ENCODE measurements at regions not wholly inside any gene's neighbourhood (a gene's known extent, or its start where the extent isn't known, plus 50 kb on each side); places are given as distances from the start of the nearest gene placed in this dataset.

DNA sequence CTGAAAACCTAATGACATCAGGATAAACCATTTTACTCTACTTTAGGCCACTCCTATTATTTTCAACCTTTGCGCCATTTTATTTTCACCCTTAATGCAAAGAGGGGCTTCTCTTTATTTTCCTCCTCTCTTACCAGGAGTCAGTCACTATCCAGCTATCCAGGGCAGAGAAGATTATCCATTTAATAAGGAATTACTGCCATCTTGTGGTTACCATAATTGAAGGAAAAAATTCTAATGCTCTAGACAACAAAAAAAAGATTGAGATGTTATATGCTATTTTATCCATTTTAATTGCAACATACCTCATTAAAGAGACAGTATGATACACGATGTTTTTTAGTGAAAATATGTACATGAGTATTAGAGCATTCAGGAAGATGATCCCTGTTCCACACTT is 514.5 kb upstream of the FAM241A start:
- H3K4me1 ChIP-seq (replicated peaks), result no peaks in the 10 kb centered on the region
- H3K27me3 ChIP-seq (replicated peaks; ENCODE audit: insufficient read depth), result no peaks in the 10 kb centered on the region
- intact Hi-C loops (cut with DNase I), result loop anchor here (5.0 kb wide), 1 partner anchor 998 kb away; no protein-coding TSS in a partner anchor
- no peak overlapping the region for H3K27ac ChIP-seq
- H3K9me3 ChIP-seq, result no peaks in the 10 kb centered on the region
- WGBS, result 44% methylated on average over 2 of the region's 2 CpGs
- H3K4me3 ChIP-seq, result no peak overlapping the region
- no peak for DNase-seq (ENCODE audit: low spot score)
- H3K36me3 ChIP-seq, result no peaks in the 10 kb centered on the region
- TF ChIP-seq POLR2A (IDR thresholded peaks at IDR 0.05), result no peak
- TF ChIP-seq CTCF (IDR thresholded peaks at IDR 0.05), result peak in 2 of 4 experiments; percentile 7 to 33
- no peak for TF ChIP-seq POLR2AphosphoS5 (IDR thresholded peaks at IDR 0.05)

DNA sequence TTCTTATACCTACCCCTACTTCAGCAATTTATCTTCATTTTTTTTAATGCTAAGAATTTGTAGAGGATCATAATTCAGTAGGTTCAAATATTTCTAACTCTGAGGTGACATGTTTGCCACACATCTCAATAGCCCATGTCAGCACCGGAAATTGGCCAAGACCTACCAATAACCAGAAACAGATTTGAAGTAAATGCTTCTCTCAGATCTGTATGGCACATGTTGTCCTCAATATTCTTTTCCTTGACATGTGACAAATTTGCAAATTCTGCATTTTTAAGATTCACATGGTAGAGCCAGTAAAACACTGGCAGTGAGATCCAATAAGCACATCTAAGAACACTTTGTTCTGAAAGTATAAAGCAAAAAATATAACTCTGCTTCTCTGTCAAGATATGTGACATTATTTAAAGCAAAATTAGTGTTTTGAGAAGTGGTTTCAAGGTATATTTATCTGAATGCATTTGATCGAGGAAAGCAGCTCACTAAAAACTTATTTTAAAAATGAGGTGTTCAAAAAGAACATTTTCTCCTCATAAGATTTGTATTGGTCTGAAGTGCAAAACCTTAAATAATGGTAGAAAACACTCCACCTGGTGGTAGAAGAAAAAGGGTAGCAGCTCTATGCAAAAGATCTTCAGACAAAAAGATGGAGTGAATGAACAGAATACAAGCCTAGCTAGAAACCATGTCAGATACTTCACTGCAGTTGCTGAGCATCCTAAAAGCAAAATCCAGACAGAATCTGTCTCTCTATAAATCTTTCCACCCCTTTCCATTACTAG is 513.8 kb upstream of the FAM241A start:
- 63% methylated on average over 2 of the region's 2 CpGs for WGBS

DNA sequence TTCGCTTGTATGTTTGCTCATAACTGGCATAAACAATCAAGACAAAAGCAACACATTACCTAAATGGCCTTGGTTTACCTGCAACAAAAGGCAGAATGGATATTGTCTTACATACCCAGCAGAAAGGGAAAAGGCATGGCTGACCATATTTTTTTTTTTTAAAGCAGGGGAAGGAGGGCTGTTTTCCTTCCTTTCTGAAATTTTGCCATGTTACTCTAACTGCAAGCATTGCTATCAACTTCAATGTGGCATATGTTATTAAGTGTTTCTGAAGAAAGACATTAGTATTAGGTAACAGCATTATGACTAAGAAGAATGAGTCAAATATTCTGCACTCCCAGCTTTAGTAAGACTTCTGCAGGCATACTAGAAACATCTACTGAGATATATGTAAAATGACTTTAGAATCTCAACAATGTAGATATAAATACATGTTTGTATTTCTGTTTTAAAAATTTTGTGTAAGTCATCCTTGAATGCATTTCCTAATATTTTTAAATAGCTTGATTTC is 512.6 kb upstream of the FAM241A start:
- TF ChIP-seq CTCF (IDR thresholded peaks at IDR 0.05), result no peak
- no peak for TF ChIP-seq POLR2A (IDR thresholded peaks at IDR 0.05)
- TF ChIP-seq POLR2AphosphoS5 (IDR thresholded peaks at IDR 0.05), result no peak
- Histone ChIP-seq H3K36me3 (no peaks in the 10 kb centered on the region), H3K27me3 (replicated peaks; ENCODE audit: insufficient read depth) (no peaks in the 10 kb centered on the region), H3K4me3 (no peak overlapping the region), H3K27ac (no peak overlapping the region), H3K9me3 (no peaks in the 10 kb centered on the region), H3K4me1 (replicated peaks) (no peaks in the 10 kb centered on the region)
- intact Hi-C loops (cut with DNase I), result loop anchor here (5.0 kb wide), 1 partner anchor 1000 kb away; no protein-coding TSS in a partner anchor
- WGBS, result 68% methylated on average over 1 of the region's 1 CpG
- no peak for DNase-seq (ENCODE audit: low spot score)

More for the DNA sequence above, 513.8 kb upstream of the FAM241A start:
- Histone ChIP-seq H3K27me3 (replicated peaks; ENCODE audit: insufficient read depth) (no peaks in the 10 kb centered on the region), H3K27ac (no peak overlapping the region), H3K4me3 (no peak overlapping the region), H3K36me3 (no peaks in the 10 kb centered on the region), H3K9me3 (no peaks in the 10 kb centered on the region), H3K4me1 (replicated peaks) (no peaks in the 10 kb centered on the region)
- no peak for DNase-seq (ENCODE audit: low spot score)
- no peak for TF ChIP-seq CTCF (IDR thresholded peaks at IDR 0.05)
- TF ChIP-seq POLR2AphosphoS5 (IDR thresholded peaks at IDR 0.05), result no peak
- TF ChIP-seq POLR2A (IDR thresholded peaks at IDR 0.05), result no peak
- intact Hi-C loops (cut with DNase I), result loop anchor here (5.0 kb wide), 1 partner anchor 999 kb away; no protein-coding TSS in a partner anchor

DNA sequence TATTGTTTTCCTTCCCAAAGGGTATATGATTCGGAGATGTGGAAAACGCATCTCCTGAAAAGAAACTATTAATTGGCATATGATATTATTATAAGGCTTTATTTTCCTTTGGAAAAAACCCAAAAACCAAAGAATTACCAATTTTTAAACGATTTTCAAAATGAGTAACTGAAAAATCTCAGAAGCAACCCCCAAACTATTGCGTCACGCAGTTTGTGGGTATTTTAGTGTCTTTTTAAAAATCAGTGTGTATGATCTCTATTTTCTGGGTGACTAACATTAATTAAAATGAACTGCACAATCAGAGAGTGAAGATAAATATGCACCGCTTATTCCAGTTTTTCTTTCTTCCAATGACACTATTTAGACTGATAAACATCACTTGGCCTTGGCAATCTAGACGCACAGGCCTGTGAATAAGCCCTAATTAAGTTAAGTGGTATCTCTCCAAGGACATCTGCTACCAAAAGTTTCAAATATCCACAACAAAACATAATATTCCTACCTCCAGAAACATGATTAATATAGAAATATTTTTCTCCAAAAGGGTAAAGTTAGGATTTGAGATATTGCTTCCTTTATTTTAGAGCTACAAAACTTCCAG is 511.5 kb upstream of the FAM241A start:
- H3K4me1 ChIP-seq (replicated peaks), result no peaks in the 10 kb centered on the region
- TF ChIP-seq POLR2AphosphoS5 (IDR thresholded peaks at IDR 0.05) (no peak), CTCF (IDR thresholded peaks at IDR 0.05) (no peak), POLR2A (IDR thresholded peaks at IDR 0.05) (no peak)
- intact Hi-C loops (cut with DNase I), result loop anchor here (5.0 kb wide), 1 partner anchor 1001 kb away; no protein-coding TSS in a partner anchor
- H3K9me3 ChIP-seq, result no peaks in the 10 kb centered on the region
- no peaks in the 10 kb centered on the region for H3K27me3 ChIP-seq (replicated peaks; ENCODE audit: insufficient read depth)
- no peaks in the 10 kb centered on the region for H3K36me3 ChIP-seq
- H3K4me3 ChIP-seq, result no peak overlapping the region
- WGBS, result 87% methylated on average over 7 of the region's 7 CpGs
- no peak overlapping the region for H3K27ac ChIP-seq
- no peak for DNase-seq (ENCODE audit: low spot score)
